ENCODE measurements at regions not wholly inside any gene's neighbourhood (a gene's known extent, or its start where the extent isn't known, plus 50 kb on each side); places are given as distances from the start of the nearest gene placed in this dataset.

GRCh38 chr4:103289186-103289585, 91.0 kb upstream of the CENPE start:
- Histone ChIP-seq H3K27ac (ENCODE audit: low read length, poor library complexity, severe bottlenecking) (no peak overlapping the region), H3K9me3 (ENCODE audit: control insufficient read depth, low read length) (no peaks in the 10 kb centered on the region), H3K23ac (ENCODE audit: low read length in 2 of 2) (no peak overlapping the region), H4K91ac (ENCODE audit: low read length) (no peak overlapping the region), H4K8ac (ENCODE audit: low read length) (no peak overlapping the region), H2AFZ (ENCODE audit: low read depth, low read length) (no peak overlapping the region), H2BK5ac (ENCODE audit: low read depth, low read length, poor library complexity, severe bottlenecking) (no peak overlapping the region), H3K4me2 (ENCODE audit: low read length, poor library complexity, severe bottlenecking) (no peak overlapping the region), H3K18ac (ENCODE audit: low read depth in 1 of 2, low read length in 2 of 2) (no peak overlapping the region), H2AK5ac (ENCODE audit: low read length, severe bottlenecking) (no peak overlapping the region), H2BK120ac (ENCODE audit: low read depth, low read length) (no peak overlapping the region), H2BK12ac (ENCODE audit: low read length in 2 of 2) (no peak overlapping the region), H3K4ac (ENCODE audit: low read depth in 1 of 2, low read length in 2 of 2) (no peak overlapping the region), H3K36me3 (ENCODE audit: control insufficient read depth in 1 of 2, insufficient read depth in 2 of 2, low read depth in 1 of 2, low read length in 2 of 2) (no peaks in the 10 kb centered on the region), H2BK15ac (ENCODE audit: low read depth, poor library complexity, severe bottlenecking) (no peak overlapping the region), H3K79me1 (replicated peaks; ENCODE audit: low read length, poor library complexity, severe bottlenecking) (no peaks in the 10 kb centered on the region), H3K27me3 (ENCODE audit: control insufficient read depth in 1 of 2, insufficient read depth in 1 of 2, low read length in 2 of 2) (no peaks in the 10 kb centered on the region), H3K9ac (ENCODE audit: low read length) (no peak overlapping the region), H3K14ac (ENCODE audit: low read length in 2 of 2) (no peak overlapping the region), H3K4me3 (ENCODE audit: insufficient read depth in 1 of 2, low read depth in 1 of 2, low read length in 2 of 2) (no peak overlapping the region), H3K4me1 (ENCODE audit: control insufficient read depth, insufficient read depth, low read depth, low read length) (no peaks in the 10 kb centered on the region)
- no peak for DNase-seq
- WGBS, result 57% methylated on average over 1 of the region's 1 CpG

GRCh38 chr4:103272174-103272573, 74.0 kb upstream of the CENPE start:
- no peaks in the 10 kb centered on the region for H3K79me1 ChIP-seq (replicated peaks; ENCODE audit: low read length, poor library complexity, severe bottlenecking)
- no peak overlapping the region for H2AFZ ChIP-seq (ENCODE audit: low read depth, low read length)
- no peak overlapping the region for H2BK5ac ChIP-seq (ENCODE audit: low read depth, low read length, poor library complexity, severe bottlenecking)
- no peak overlapping the region for H3K27ac ChIP-seq (ENCODE audit: low read length, poor library complexity, severe bottlenecking)
- no peak overlapping the region for H2BK15ac ChIP-seq (ENCODE audit: low read depth, poor library complexity, severe bottlenecking)
- no peak overlapping the region for H3K9ac ChIP-seq (ENCODE audit: low read length)
- H2BK12ac ChIP-seq (ENCODE audit: low read length in 2 of 2), result no peak overlapping the region
- H4K91ac ChIP-seq (ENCODE audit: low read length), result no peak overlapping the region
- no peaks in the 10 kb centered on the region for H3K27me3 ChIP-seq (ENCODE audit: control insufficient read depth in 1 of 2, insufficient read depth in 1 of 2, low read length in 2 of 2)
- no peak overlapping the region for H3K4ac ChIP-seq (ENCODE audit: low read depth in 1 of 2, low read length in 2 of 2)
- H3K36me3 ChIP-seq (ENCODE audit: control insufficient read depth in 1 of 2, insufficient read depth in 2 of 2, low read depth in 1 of 2, low read length in 2 of 2), result no peaks in the 10 kb centered on the region
- H3K4me3 ChIP-seq (ENCODE audit: insufficient read depth in 1 of 2, low read depth in 1 of 2, low read length in 2 of 2), result no peak overlapping the region
- DNase-seq, result no peak
- no peak overlapping the region for H2BK120ac ChIP-seq (ENCODE audit: low read depth, low read length)
- peaks cover 6% of the 10 kb centered on the region for H3K9me3 ChIP-seq (ENCODE audit: control insufficient read depth, low read length)
- H3K4me1 ChIP-seq (ENCODE audit: control insufficient read depth, insufficient read depth, low read depth, low read length), result no peaks in the 10 kb centered on the region
- H3K18ac ChIP-seq (ENCODE audit: low read depth in 1 of 2, low read length in 2 of 2), result no peak overlapping the region
- H2AK5ac ChIP-seq (ENCODE audit: low read length, severe bottlenecking), result no peak overlapping the region
- H4K8ac ChIP-seq (ENCODE audit: low read length), result no peak overlapping the region
- no peak overlapping the region for H3K14ac ChIP-seq (ENCODE audit: low read length in 2 of 2)
- no peak overlapping the region for H3K23ac ChIP-seq (ENCODE audit: low read length in 2 of 2)
- no peak overlapping the region for H3K4me2 ChIP-seq (ENCODE audit: low read length, poor library complexity, severe bottlenecking)

- Histone ChIP-seq H3K36me3 (ENCODE audit: control insufficient read depth in 1 of 2, insufficient read depth in 2 of 2, low read depth in 1 of 2, low read length in 2 of 2) (no peaks in the 10 kb centered on the region), H2AK5ac (ENCODE audit: low read length, severe bottlenecking) (no peak overlapping the region), H3K27ac (ENCODE audit: low read length, poor library complexity, severe bottlenecking) (no peak overlapping the region), H3K4me2 (ENCODE audit: low read length, poor library complexity, severe bottlenecking) (no peak overlapping the region), H3K9me3 (ENCODE audit: control insufficient read depth, low read length) (peaks cover 6% of the 10 kb centered on the region), H3K79me1 (replicated peaks; ENCODE audit: low read length, poor library complexity, severe bottlenecking) (no peaks in the 10 kb centered on the region), H3K27me3 (ENCODE audit: control insufficient read depth in 1 of 2, insufficient read depth in 1 of 2, low read length in 2 of 2) (no peaks in the 10 kb centered on the region), H2BK12ac (ENCODE audit: low read length in 2 of 2) (no peak overlapping the region), H3K4me3 (ENCODE audit: insufficient read depth in 1 of 2, low read depth in 1 of 2, low read length in 2 of 2) (no peak overlapping the region), H2AFZ (ENCODE audit: low read depth, low read length) (peak overlapping the region; percentile 53), H3K4ac (ENCODE audit: low read depth in 1 of 2, low read length in 2 of 2) (no peak overlapping the region), H2BK5ac (ENCODE audit: low read depth, low read length, poor library complexity, severe bottlenecking) (no peak overlapping the region), H3K14ac (ENCODE audit: low read length in 2 of 2) (peak overlapping the region in 1 of 2 experiments; percentile 60), H4K8ac (ENCODE audit: low read length) (no peak overlapping the region), H3K4me1 (ENCODE audit: control insufficient read depth, insufficient read depth, low read depth, low read length) (no peaks in the 10 kb centered on the region), H3K9ac (ENCODE audit: low read length) (no peak overlapping the region), H2BK120ac (ENCODE audit: low read depth, low read length) (no peak overlapping the region), H2BK15ac (ENCODE audit: low read depth, poor library complexity, severe bottlenecking) (no peak overlapping the region), H3K18ac (ENCODE audit: low read depth in 1 of 2, low read length in 2 of 2) (no peak overlapping the region), H4K91ac (ENCODE audit: low read length) (peak overlapping the region; percentile 15), H3K23ac (ENCODE audit: low read length in 2 of 2) (no peak overlapping the region)
- no peak for DNase-seq
These were observed 70.6 kb upstream of the CENPE start for GRCh38 chr4:103268746-103269145.

GRCh38 chr4:103264905-103265304, 66.8 kb upstream of the CENPE start:
- no peak overlapping the region for H3K9ac ChIP-seq (ENCODE audit: low read length)
- no peak overlapping the region for H2BK5ac ChIP-seq (ENCODE audit: low read depth, low read length, poor library complexity, severe bottlenecking)
- H3K4me1 ChIP-seq (ENCODE audit: control insufficient read depth, insufficient read depth, low read depth, low read length), result no peaks in the 10 kb centered on the region
- no CpG with 5 or more reads among the region's 1 CpG for WGBS
- H3K18ac ChIP-seq (ENCODE audit: low read depth in 1 of 2, low read length in 2 of 2), result no peak overlapping the region
- no peaks in the 10 kb centered on the region for H3K36me3 ChIP-seq (ENCODE audit: control insufficient read depth in 1 of 2, insufficient read depth in 2 of 2, low read depth in 1 of 2, low read length in 2 of 2)
- no peak overlapping the region for H3K23ac ChIP-seq (ENCODE audit: low read length in 2 of 2)
- no peak overlapping the region for H2BK120ac ChIP-seq (ENCODE audit: low read depth, low read length)
- DNase-seq, result no peak
- no peak overlapping the region for H3K4me3 ChIP-seq (ENCODE audit: insufficient read depth in 1 of 2, low read depth in 1 of 2, low read length in 2 of 2)
- H2BK12ac ChIP-seq (ENCODE audit: low read length in 2 of 2), result no peak overlapping the region
- no peaks in the 10 kb centered on the region for H3K9me3 ChIP-seq (ENCODE audit: control insufficient read depth, low read length)
- no peaks in the 10 kb centered on the region for H3K79me1 ChIP-seq (replicated peaks; ENCODE audit: low read length, poor library complexity, severe bottlenecking)
- no peak overlapping the region for H4K91ac ChIP-seq (ENCODE audit: low read length)
- no peak overlapping the region for H2AK5ac ChIP-seq (ENCODE audit: low read length, severe bottlenecking)
- no peak overlapping the region for H2AFZ ChIP-seq (ENCODE audit: low read depth, low read length)
- no peak overlapping the region for H4K8ac ChIP-seq (ENCODE audit: low read length)
- no peak overlapping the region for H3K14ac ChIP-seq (ENCODE audit: low read length in 2 of 2)
- no peak overlapping the region for H3K4me2 ChIP-seq (ENCODE audit: low read length, poor library complexity, severe bottlenecking)
- H3K27ac ChIP-seq (ENCODE audit: low read length, poor library complexity, severe bottlenecking), result no peak overlapping the region
- H3K4ac ChIP-seq (ENCODE audit: low read depth in 1 of 2, low read length in 2 of 2), result no peak overlapping the region
- H2BK15ac ChIP-seq (ENCODE audit: low read depth, poor library complexity, severe bottlenecking), result no peak overlapping the region
- no peaks in the 10 kb centered on the region for H3K27me3 ChIP-seq (ENCODE audit: control insufficient read depth in 1 of 2, insufficient read depth in 1 of 2, low read length in 2 of 2)
